ENCODE measurements at regions not wholly inside any gene's neighbourhood (a gene's known extent, or its start where the extent isn't known, plus 50 kb on each side); places are given as distances from the start of the nearest gene placed in this dataset.

DNA sequence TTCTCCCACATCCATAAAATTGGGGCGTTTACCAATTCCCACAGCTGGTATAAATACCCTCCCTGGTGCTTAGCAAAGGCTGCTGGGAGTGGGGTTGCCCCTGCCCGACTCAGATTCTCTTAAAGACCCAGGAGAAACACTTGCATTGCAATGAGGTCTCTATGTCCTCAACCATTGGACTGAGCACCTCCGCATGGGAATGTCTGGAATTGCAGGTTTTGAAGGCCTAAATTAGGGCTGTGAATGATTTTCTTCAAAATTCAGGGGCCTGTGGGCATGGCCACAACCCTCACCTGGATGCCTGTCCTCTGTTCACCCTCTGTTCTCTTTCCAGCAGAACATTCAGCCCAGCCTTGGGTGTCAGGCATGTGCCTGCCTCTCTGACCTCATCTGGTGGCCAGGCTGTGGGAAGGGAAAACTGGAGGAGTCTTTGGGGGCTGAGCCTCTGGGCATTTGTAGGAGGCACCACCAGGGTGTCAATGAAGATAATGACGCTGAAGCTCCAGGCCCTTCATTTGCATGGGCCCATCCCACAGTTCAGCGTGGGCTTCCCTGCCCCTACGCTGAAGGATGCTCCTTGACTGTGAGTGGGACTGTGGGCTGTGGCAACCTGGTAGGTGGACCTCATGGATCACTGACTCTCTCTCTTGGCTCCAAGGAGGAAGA lies 52.7 kb upstream of the MYEOV start:
- DNase-seq (ENCODE audit: extremely low read depth in 1 of 11, low read depth in 9 of 11, low spot score in 4 of 11), result no peak

- DNase-seq (ENCODE audit: extremely low read depth in 1 of 11, low read depth in 9 of 11, low spot score in 4 of 11), result no peak
Observed at GRCh38 chr11:69241844-69242243, 52.1 kb upstream of the MYEOV start.

DNA sequence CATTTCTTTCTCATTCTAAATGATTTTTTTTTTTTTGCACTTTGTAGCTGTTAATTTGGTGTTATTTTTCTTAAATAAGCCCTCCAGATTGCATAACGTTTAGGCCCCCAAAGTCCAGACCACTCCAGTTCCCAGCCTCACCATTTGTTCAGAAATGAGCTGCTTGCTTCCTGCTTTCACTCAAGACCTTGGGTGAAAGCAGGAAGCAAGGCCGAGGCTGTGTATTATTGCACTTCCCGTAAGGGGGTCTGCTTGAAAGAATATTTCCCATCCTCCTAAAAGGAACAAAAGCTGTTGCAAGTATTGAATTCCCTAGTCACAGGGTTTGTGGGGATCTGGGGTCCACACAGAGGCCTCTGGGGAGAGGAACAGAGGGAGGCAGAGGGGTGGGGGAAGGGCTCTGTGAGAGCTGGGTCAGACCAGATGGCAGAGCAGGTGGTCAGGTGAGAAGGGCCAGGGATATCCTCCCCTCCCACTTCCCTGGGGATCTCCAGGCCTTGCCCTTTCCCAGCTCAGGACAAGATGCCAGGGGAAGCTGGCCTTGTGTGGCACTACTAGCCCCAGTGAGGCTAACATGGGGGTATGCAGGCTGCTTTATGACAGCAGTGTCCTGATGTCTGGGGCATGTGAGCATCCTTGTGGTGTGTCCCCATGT lies 51.6 kb upstream of the MYEOV start:
- no peak for DNase-seq (ENCODE audit: extremely low read depth in 1 of 11, low read depth in 9 of 11, low spot score in 4 of 11)

DNA sequence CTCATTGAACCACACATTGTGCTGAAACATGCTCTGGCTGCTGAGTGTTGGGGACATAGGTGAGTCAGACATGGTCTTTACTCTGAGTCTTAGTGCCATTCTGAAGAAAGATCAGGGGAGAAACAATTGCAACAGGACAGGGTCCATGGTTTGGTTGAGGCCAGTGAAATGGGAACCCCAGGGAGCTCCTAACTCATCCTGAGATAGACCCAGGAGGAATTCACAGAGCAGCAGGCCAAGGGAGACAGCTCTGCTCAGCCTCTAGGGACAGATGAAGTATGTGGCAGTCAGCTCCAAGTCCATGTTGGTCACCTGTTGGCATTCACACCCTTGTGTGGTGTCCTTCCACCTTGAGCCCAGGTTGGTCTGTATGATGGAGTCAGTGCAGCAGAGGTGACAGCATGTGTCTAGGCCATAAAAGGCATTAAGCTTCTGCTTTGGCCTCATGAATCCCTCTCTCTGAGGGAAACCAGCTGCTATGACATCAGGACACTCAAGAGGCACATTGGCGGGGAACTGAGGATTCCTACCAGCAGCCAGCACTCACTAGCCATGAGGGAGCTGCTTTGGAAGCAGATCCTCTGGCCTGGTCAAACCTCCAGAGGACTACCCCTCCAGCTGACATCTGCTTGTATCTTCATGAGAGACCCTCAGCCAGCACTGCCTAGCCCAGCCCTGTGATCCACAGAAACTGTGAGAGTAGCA lies 50.3 kb upstream of the MYEOV start:
- no peak for DNase-seq (ENCODE audit: extremely low read depth in 1 of 11, low read depth in 9 of 11, low spot score in 4 of 11)

All from renal cortex interstitium (tissue), 11 donors.